HG03439 (cell line): ENCODE measurements at regions not wholly inside any gene's neighbourhood (a gene's known extent, or its start where the extent isn't known, plus 50 kb on each side); places are given as distances from the start of the nearest gene placed in this dataset.
"Not testable (repeated sequence)": the region's sequence is repeated elsewhere in the genome, so short reads cannot be mapped to it uniquely, and the experiment has no call there.

Source experiments
- ATAC-seq: cut with Tn5 transposase; IDR thresholded peaks from one replicate; pipeline ENCODE4 v1.9.1; 2021; ENCODE audit warnings: mild to moderate bottlenecking, moderate library complexity; ENCODE audit not compliant: unreplicated experiment

DNA sequence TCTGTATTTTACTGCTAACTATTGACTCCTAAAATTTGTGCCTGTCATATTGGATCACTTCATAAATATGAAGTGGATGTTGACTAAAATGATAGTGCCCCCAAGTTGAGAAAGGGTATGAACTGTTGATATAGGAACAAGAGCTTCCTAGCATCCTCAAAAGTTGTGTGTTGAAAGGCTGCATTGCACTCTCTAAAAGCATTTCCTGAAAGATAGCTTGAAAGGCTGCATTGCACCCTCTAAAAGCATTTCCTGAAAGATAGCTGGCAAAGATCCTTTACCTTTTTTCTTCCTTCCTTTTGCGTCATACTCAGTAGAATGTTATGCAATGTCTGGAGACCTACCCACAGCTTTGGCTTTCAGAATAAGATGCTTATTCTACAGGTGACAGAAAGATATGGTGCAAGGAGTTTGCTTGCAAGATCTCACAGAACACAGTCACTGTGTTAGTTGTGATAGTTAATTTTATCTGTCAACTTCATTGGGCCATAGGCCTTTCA is 274.6 kb upstream of the GALNTL6 start:
- ATAC-seq, result no peak

DNA sequence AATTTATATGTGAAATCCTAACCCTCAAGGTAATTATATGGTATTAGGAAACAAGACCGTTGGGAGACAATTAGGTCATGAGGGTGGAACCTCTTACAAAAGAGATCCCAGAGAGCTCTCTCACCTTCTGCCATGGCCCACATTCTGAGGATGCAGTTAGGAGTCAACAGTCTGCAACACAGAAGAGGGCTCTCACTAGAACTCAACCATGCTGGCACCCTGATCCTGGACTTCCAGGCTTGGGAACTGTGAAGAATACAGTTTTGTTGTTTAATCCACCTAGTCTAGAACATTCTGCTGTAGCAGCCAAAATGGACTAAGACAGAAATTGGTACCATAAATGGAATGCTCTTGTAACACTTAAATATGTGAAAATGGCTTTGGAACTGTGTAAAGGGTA is 278.8 kb upstream of the GALNTL6 start:
- ATAC-seq, result no peak

DNA sequence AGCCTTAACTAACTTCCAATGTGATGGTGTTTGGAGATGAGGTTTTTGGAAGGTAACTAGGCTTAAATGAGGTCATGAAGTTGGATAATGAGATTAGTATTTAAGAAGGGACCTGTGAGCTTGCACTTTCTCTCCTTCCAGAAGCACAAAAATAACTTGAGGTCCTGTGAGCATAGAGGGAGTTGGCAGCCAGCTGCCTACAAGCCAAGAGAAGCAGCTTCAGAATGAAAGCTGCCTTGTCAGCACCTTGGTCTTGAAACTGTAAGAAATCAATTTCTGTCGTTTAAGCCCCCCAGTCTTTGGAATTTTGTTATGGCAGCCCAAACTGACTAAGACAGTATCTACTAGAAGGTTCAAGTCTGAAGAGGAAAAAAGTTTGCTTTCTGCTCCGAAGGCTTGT is 280.2 kb upstream of the GALNTL6 start:
- no peak for ATAC-seq

DNA sequence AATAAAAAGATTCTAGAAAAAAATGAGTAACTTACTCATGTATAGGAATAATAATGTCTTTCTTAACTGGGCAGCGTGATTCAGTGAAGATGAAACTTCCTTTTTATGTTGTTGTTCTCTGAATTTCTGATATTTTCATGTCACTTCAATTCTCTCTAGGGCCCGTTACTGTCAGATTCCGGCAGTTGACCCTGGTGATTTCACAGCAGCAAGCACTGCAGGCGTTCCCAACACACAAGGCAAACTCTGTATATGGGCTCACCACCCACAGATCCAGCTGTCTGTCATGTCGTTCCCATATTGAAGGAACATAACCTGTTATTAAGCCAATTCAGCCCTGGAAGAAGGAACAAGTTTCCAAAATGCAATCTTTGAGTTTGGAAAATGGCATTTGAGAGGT is 288.3 kb upstream of the GALNTL6 start:
- ATAC-seq, result no peak

DNA sequence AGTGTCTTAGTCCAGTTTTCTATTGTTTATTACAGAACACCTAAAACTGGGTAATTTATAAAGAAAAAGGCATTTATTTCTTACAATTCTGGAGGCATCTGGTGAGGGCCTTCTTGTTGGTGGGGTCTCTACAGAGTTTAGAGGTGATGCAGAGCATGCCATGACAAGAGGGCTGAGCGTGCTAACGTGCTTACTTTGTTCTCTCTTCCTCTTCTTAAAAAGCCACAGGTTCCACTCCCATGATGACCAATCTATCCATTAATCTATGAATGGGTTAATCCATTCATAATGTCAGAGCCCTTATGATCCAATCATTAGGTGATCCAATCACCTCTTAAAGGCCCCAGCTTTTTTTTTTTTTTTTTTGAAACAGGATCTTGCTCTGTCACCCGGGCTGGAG is 291.5 kb upstream of the GALNTL6 start:
- no peak for ATAC-seq

DNA sequence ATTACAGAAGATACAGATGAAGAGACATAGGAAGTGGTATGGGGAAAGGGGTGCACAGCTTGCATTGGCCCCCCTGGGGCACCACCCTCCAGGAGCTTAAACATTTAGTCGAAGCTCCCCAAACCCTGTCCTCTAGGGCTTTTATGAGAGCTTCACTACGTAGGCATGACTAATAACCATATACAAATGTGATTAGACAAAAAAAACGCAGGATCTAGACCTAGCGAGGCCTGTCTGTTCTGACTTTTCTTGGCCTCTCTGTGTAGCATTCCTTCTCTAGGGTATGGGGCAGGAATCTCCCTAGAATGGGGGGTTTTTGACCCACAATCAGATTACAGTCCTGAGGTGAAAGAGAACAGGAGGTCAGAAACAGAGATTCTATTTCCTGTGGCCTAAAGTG is 293.7 kb upstream of the GALNTL6 start:
- no peak for ATAC-seq

DNA sequence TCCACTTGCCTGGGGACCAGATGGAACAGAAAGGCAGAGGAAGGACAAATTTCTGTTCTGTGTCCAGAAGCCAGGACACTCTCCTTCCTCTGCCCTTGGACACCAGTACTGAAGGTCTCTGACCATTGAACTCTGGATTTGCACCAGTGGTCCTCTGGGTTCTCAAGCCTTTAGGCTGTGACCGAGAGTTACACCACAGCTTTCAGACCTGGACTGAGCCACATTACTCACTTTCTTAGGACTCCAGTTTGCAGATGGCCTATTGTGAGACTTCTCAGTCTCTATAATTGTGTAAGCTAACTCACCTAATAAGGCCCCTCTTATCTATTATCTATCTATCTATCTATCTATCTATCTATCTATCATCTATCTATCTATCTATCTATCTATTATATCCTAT is 295.3 kb upstream of the GALNTL6 start:
- no peak for ATAC-seq

DNA sequence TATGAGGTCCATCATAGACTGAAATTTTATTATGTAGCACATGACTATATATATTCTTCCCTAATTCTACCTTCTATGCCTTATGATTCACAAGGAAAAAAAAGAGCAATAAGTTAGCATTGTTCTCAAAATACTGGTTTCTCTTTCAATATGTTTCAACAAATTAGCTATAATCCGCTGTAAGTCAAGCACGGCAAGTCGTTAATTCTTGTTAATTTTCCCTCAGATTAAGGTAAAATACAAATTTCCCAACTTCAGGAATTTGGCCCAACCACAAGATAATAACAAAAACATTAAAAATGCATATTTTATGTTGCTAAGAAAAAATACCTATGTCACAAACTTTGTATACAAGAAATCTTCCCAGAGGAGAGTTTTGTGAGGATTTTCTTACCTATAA is 296.5 kb upstream of the GALNTL6 start:
- no peak for ATAC-seq

DNA sequence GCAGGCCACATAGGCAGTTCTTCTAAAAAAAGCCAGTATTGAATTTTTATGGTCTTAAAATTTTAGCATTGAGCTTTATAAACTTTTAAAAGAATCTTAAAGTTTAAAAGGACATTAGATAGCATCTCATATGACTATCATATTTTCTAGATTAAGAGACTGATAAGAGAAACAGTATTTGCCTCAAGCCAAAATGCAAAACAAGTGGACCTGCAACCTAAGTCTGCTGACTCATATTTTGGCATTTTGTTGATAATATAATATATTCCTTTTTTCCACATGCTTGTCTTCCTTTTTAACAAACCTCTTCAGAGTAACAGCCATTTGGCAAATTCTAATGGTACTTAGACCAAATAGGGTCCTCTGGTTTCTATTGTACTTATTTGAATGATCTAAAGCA is 328.5 kb upstream of the GALNTL6 start:
- no peak for ATAC-seq

DNA sequence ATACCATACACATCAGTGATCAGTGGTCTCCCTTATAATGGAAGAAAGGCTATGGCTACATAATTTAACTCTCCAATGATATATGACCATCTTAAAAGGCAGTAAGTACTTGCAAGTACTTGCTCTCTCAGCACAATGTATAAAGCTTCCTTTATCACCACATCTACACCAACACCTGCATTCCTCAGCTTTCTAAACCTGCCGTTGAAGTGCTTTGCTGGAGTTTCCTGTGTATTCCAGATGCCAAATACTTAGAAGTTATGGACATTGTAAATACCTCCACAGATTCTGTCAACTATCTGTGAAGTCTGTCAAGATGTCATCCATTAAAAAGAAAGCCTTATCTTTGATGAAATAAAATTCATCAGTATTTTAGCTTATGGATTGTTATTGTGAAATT is 335.0 kb upstream of the GALNTL6 start:
- ATAC-seq, result no peak

DNA sequence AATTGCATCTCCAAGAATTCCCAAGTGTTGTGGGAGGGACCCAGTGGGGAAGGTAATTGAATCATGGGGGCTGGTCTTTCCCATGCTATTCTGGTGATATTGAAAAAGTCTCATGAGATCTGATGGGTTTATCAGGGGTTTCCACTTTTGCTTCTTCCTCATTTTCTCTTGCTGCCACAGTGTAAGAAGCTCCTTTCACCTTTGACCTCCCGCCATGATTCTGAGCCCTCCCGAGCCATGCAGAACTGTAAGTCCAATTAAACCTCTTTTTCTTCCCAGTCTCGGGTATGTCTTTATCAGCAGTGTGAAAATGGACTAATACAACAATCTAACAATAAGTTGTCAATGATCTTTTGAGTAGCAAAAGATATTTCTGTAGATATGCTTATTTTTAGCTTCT is 338.1 kb upstream of the GALNTL6 start:
- not testable (repeated sequence) for ATAC-seq

DNA sequence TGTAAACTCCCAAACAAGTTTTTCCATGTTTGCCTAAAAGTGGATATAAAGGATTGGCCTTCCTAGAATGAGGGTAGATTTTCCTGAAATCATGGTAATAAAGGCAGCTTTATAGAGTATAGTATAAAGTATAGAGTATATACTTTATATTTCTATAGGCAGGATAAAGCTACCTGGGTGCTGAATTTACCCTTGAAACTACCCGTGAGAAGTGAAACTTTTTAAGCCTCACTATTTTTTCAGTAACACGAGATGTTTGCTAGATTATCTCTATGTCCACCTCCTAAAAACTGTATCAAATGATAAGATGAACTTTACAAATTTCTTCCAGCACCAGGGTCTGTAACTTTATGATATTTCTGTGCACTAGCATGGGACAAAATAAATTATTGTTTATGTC is 340.0 kb upstream of the GALNTL6 start:
- ATAC-seq, result no peak

DNA sequence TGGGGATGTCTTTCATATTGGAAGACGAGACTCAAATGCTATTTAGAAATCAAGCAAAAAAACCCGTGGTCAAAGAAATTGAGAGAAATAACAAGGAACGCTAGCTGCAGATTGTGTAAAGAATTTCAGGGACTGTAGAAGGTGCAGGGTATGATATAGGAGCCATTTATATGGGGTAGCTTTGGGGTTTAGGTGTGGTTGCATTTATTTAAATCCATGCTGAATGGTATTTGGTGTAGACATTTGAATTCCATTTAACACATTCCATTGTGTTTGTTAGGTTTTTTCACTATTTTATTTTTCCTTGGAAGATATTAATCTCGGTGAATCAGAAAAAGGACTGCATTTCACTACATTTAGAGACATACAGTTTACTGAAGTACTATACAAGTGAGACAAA is 341.0 kb upstream of the GALNTL6 start:
- ATAC-seq, result no peak

DNA sequence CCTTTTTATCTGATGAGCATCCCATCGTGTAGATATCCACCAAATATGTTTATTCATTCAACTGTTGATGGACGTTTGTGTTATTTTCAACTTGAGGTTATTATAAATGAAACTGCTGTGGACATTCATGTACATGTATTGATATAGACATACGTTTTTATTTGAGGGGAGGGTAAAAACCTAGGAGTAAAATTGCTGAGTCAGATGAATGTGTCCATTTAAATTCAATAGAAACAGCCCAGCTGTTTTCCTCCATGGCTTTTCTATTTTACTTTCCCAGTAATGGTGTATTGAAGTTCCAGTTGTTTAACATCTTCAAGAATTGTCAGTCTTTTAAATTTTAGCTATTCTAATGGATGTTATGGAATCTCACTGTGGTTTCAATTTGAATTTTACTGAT is 348.7 kb upstream of the GALNTL6 start:
- no peak for ATAC-seq

DNA sequence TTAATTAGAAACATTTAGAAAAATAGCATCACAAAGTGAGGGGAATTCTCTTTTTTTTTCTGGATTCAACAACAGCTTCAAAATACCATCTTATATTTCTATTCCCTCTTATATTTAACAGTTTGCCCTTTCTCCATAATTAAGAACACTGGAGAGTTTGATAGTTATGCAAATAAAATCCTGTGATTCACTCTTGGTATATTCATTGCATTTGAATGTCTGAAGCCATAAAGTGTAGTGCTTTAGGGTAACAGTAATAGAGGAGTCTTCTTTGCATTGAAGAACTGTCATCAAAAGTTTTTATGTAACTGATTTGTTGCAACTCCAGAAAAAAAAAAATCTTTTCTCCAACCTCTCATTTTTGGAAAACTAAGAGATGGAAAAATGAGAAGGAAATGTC is 352.0 kb upstream of the GALNTL6 start:
- ATAC-seq, result no peak

DNA sequence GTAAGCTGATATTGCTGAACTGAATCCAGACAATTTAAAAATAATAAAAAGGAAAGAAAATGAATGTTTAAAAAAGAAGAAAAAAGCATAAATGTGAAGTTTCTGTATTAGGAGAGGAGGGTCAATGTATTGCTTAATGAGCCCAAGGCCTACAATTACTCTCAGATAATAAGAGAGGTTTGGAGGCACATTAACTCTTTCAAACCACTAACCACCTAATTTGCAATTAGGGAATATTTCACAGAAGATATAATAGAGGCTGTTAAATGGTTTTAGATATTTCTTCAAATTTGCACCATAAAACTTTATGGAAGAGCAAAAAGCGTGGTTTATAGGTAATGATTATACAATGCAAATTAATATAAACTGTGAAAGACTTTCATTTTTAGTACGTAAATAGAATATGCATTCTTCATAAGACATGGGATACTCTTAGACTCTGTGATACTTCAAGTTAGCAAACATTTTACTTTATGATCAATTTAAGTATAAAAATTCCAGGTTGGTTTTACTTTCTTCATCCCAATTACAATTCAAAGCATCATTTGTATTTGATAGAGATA is 364.2 kb upstream of the GALNTL6 start:
- no peak for ATAC-seq

DNA sequence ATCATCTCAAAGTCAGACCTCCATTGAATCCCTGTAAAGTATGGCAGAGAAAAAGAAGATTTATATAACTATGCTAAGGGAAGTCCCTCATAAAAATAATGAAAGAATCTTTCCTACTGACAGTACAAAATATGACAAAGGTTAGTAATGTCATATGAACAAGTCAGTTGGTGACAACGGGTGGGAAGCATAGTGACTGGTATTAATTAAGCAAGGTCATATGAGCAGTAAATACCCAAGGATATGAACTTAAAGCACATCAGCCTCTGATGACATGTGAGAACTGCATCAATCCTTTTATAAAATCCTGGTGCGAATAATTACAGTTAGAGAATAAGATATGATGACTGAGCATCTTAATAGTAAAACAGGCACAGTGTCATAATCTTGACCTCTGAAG is 364.8 kb upstream of the GALNTL6 start:
- no peak for ATAC-seq

DNA sequence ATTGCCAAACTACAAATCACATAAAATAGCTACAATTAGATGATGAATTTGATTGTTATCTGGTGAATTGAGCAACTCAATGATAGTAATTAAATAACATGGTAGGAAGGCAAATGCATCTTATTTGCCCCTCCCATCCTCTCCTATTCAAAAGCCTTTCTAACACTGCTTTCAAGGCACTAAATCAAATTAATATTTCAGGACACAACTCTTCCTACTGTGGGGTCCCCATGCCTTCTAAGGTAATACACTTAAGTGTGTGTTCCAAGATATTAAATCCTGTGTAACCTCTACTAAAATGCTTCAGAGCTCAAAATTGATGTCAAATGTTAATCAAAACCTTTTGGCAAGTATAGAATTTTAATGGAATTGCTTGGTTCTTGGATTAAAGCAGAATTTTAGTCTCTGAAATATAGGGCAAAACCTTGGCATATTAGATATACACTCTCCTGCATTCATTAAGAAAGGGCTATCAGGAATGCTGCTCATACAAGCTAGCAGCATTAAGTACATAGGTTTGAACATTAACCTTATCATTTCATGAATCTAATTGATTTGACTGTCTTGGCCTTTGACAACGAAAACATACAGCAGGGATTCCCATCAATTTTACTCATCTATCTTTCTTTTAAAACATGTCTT is 371.8 kb upstream of the GALNTL6 start:
- ATAC-seq, result no peak

DNA sequence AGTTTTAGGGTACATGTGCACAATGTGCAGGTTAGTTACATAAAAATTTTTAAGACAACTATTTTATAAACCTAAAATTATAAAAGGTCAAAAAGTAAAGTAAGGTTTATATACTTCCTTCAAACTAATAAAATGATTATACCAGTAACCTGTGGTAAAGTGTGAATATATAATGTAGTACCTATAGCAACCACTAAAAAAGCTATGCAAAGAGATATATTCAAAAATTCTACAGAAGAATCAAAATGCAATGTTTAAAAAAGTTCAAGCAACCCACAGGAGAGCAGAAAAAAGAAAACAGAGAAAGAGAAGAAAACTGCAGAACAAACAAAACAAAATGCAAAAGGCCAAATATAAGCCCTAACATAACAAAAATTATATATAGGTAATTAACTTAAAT is 379.5 kb upstream of the GALNTL6 start:
- ATAC-seq, result no peak

DNA sequence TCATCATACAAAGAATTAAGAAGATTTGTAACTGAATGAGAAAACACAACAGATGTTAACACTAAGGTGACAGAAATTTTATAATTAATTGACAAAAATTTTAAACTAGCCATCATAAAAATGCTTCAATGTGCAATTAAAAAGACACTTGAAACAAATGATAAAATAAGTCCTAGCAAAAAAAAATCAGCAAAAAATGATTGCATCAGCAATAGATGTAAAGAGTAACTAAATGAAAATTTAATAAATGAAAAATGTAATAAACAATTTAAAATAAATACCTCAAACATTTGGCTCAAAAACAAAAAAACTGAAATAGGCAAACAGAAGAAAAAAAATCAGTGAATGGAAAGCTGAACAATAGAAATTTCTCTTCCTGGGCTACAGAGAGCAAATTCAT is 380.7 kb upstream of the GALNTL6 start:
- ATAC-seq, result no peak

DNA sequence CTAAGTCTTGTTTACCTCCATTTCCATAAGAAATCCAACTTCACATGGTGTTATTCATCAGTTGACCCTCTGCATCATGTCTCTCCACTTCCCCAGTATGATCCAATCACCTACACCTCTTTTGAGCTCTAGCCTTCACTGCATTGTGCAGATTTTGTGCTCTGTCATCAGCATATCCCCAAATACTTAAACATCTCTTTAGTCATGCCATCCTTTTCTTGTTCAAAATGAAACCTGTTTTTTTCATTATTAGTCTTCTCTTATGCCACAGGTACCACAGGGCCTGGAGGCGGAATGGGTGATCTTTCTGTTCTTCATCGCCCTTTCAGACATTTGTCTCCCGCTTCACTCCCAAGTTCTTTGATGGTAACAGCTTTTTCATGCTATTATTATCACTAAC is 382.7 kb upstream of the GALNTL6 start:
- no peak for ATAC-seq

DNA sequence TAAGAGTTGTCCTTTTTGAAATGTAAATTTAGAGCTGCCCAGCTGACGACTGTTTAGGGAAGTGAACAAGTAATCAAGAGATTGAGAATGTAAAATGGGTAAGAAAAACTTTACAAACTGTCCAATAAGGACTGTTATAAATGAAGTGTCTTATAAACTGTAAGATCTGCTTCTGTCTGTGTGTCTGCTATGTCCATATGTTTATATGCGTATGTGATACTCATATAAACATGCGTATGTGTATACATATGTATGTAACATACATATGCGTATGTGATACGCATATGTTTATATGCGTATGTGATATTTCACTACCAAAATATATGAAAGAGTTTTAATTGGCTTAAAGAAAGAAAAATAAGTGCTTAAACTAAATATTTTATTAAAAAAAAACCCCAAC is 416.0 kb upstream of the GALNTL6 start:
- no peak for ATAC-seq

DNA sequence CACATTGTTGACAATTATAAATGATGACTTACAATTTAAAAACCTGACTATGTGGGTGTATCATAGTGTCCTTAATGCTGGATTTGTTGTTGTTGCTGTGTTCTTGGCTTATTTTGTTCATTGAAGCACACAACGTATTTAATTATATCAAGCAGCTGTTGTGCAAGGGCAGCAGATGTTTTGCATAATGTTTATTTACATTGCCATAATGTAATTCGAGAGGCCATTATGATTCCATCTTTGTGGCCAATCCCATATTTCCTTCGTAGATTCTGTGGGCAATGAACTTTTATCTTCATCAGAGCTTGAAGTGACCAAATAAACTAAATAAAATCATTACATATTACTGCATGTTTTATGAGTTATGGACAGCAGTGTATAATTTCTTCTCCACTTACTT is 422.6 kb upstream of the GALNTL6 start:
- ATAC-seq, result no peak
